HCT116 (cell line): ENCODE measurements at regions not wholly inside any gene's neighbourhood (a gene's known extent, or its start where the extent isn't known, plus 50 kb on each side); places are given as distances from the start of the nearest gene placed in this dataset.

Experiments
- ATAC-seq: fragments of 200-7000 bp; cut with Tn5 transposase; 2 replicates; pipeline ENCODE4 v1.9.1; 2020; ENCODE audit warnings: mild to moderate bottlenecking, moderate library complexity
- BruUV-seq: library from RNA; stranded (reverse); fragments of 400-500 nt; replicated peaks from 2 replicates; lab custom pipeline; 2021; lab: Mats Ljungman, UMichigan
- CTCF ChIA-PET: fragments of 300-600 bp; sonication (Branson Sonifier 250); formaldehyde crosslinking; loops from one replicate; lab custom pipeline; 2021; ENCODE audit warnings: antibody characterized with exemption; lab: Charles Lee
- POLR2A ChIA-PET: fragments of 300-600, 350-600 bp; sonication (Branson Sonifier 250); formaldehyde crosslinking; loops from one replicate; lab custom pipeline; 2021; ENCODE audit warnings: antibody characterized with exemption; lab: Charles Lee
- RAD21 ChIA-PET, 2 experiments: fragments of 300-600 bp; sonication (Branson Sonifier 250); formaldehyde crosslinking; loops; one replicate each; lab custom pipeline; 2023; ENCODE audit warnings: low total read pairs in 2 of 2; ENCODE audit not compliant: uncharacterized antibody in 2 of 2, unreplicated experiment in 2 of 2, low non-redundant PET in 1 of 2; lab: Charles Lee
- DNase-seq: peaks from one replicate; pipeline ENCODE4 v3.0.0-alpha.2; 2010; ENCODE audit warnings: low read depth, low spot score
- H2AFZ ChIP-seq: fragments of 200-600 bp; shearing (Covaris generic), sonication (generic); 2 replicates; pipeline ENCODE4 v1.6.1; 2017; ENCODE audit warnings: low read depth, mixed run types, mixed read lengths, antibody characterized with exemption, low read length; ENCODE audit not compliant: poor library complexity, severe bottlenecking
- H3K27ac ChIP-seq: 2 replicates; pipeline ENCODE4 v1.5.1; 2012; ENCODE audit warnings: low read depth, low read length
- H3K27me3 ChIP-seq: fragments of 200-600 bp; sonication (generic); 2 replicates; pipeline ENCODE4 v1.6.1; 2016; ENCODE audit warnings: mixed run types, low read length, mixed read lengths; ENCODE audit not compliant: insufficient read depth
- H3K36me3 ChIP-seq, 2 experiments: fragments of 200-500 bp in 1 of 2; fragments of 200-600 bp in 1 of 2; sonication (Bioruptor generic) in 1 of 2; sonication (generic) in 1 of 2; 2 replicates each; pipeline versions ENCODE4 v1.5.1 to v1.6.1; 2014 to 2016; ENCODE audit warnings: low read length in 2 of 2, inconsistent platforms in 1 of 2, mixed read lengths in 1 of 2, mixed run types in 1 of 2; ENCODE audit not compliant: insufficient read depth in 2 of 2, control insufficient read depth in 1 of 2
- H3K4me1 ChIP-seq, 2 experiments: fragments of 200-600 bp in 1 of 2; sonication (generic) in 1 of 2; 2 replicates each; pipeline versions ENCODE4 v1.5.1 to v1.6.1; 2012 to 2017; ENCODE audit warnings: low read length in 2 of 2, inconsistent platforms in 1 of 2, mild to moderate bottlenecking in 1 of 2, mixed read lengths in 1 of 2, mixed run types in 1 of 2, moderate library complexity in 1 of 2; ENCODE audit not compliant: insufficient read depth in 2 of 2, control insufficient read depth in 1 of 2
- H3K4me2 ChIP-seq: fragments of 200-600 bp; sonication (generic); 2 replicates; pipeline ENCODE4 v1.6.1; 2017; ENCODE audit warnings: mixed run types, low read length, mixed read lengths
- H3K4me3 ChIP-seq, 2 experiments: fragments of 200-600 bp in 1 of 2; sonication (generic) in 1 of 2; replicated peaks in 1 of 2; 2 replicates each; pipeline ENCODE4 v1.5.1; 2011 to 2016; ENCODE audit warnings: low read length in 2 of 2, control low read depth in 1 of 2, low read depth in 1 of 2, mild to moderate bottlenecking in 1 of 2, mixed read lengths in 1 of 2, mixed run types in 1 of 2
- H3K79me2 ChIP-seq: fragments of 200-600 bp; sonication (generic); 2 replicates; pipeline ENCODE4 v1.6.1; 2017; ENCODE audit warnings: mild to moderate bottlenecking, mixed run types, low read length, moderate library complexity, mixed read lengths; ENCODE audit not compliant: insufficient read depth
- H3K9ac ChIP-seq: fragments of 200-600 bp; sonication (generic); 2 replicates; pipeline ENCODE4 v1.6.1; 2016; ENCODE audit warnings: low read length, mixed read lengths
- H3K9me2 ChIP-seq: fragments of 200-600 bp; sonication (generic), shearing (Covaris generic); 2 replicates; pipeline ENCODE4 v1.6.1; 2017; ENCODE audit warnings: mixed run types, mild to moderate bottlenecking, moderate library complexity; ENCODE audit not compliant: insufficient read depth
- H3K9me3 ChIP-seq, 2 experiments: fragments of 200-500 bp in 1 of 2; fragments of 200-600 bp in 1 of 2; sonication (Bioruptor generic) in 1 of 2; sonication (generic) in 1 of 2; 2 replicates each; pipeline ENCODE4 v1.6.1; 2014 to 2017; ENCODE audit warnings: low read length in 2 of 2, mixed read lengths in 2 of 2, inconsistent platforms in 1 of 2, low read depth in 1 of 2, mild to moderate bottlenecking in 1 of 2, mixed run types in 1 of 2, moderate library complexity in 1 of 2; ENCODE audit not compliant: control insufficient read depth in 1 of 2, insufficient read depth in 1 of 2
- H4K20me1 ChIP-seq: fragments of 200-600 bp; sonication (generic), shearing (Covaris generic); 2 replicates; pipeline ENCODE4 v1.6.1; 2017; ENCODE audit warnings: mixed run types, mild to moderate bottlenecking, moderate library complexity; ENCODE audit not compliant: insufficient read depth
- ATF3 ChIP-seq: IDR thresholded peaks from 2 replicates; pipeline ENCODE4 v1.6.1; 2012
- EGR1 ChIP-seq: IDR thresholded peaks from 2 replicates; pipeline ENCODE4 v1.6.1; 2012; ENCODE audit warnings: low read depth
- EZH2phosphoT487 ChIP-seq: fragments of 200-600 bp; IDR thresholded peaks from 2 replicates; pipeline ENCODE4 v1.6.1; 2018; ENCODE audit warnings: antibody characterized with exemption, borderline replicate concordance
- FOSL1 ChIP-seq: IDR thresholded peaks from 2 replicates; pipeline ENCODE4 v1.6.1; 2012; ENCODE audit warnings: low read depth
- JUND ChIP-seq: IDR thresholded peaks from 2 replicates; pipeline ENCODE4 v1.6.1; 2012
- MAX ChIP-seq: IDR thresholded peaks from 2 replicates; pipeline ENCODE4 v1.6.1; 2012
- POLR2A ChIP-seq: IDR thresholded peaks from 2 replicates; pipeline ENCODE4 v1.7.0; 2011; ENCODE audit warnings: borderline replicate concordance; ENCODE audit not compliant: insufficient read depth, insufficient read length; ENCODE audit errors: extremely low read depth
- RAD21 ChIP-seq: IDR thresholded peaks from 2 replicates; pipeline ENCODE4 v1.6.1; 2012; ENCODE audit warnings: low read depth, mild to moderate bottlenecking
- SIN3A ChIP-seq: IDR thresholded peaks from 2 replicates; pipeline ENCODE4 v1.6.1; 2012; ENCODE audit warnings: low read depth
- SP1 ChIP-seq: IDR thresholded peaks from 2 replicates; pipeline ENCODE4 v1.6.1; 2012; ENCODE audit warnings: low read depth
- SRF ChIP-seq: IDR thresholded peaks from 2 replicates; pipeline ENCODE4 v1.6.1; 2012; ENCODE audit warnings: low read depth
- TCF7L2 ChIP-seq: IDR thresholded peaks from 2 replicates; pipeline ENCODE4 v1.7.0; 2011; ENCODE audit warnings: borderline replicate concordance, inconsistent platforms; ENCODE audit not compliant: insufficient read depth, insufficient read length; ENCODE audit errors: extremely low read depth
- YY1 ChIP-seq: IDR thresholded peaks from 2 replicates; pipeline ENCODE4 v1.6.1; 2011; ENCODE audit warnings: low read length, low read depth, moderate library complexity, mild to moderate bottlenecking; ENCODE audit not compliant: insufficient replicate concordance; ENCODE audit errors: extremely low read depth
- ZFX ChIP-seq: fragments of 450-650 bp; IDR thresholded peaks from 2 replicates; pipeline ENCODE4 v1.6.1; 2017
- ZNF274 ChIP-seq: fragments of 200-500 bp; sonication (Bioruptor generic); IDR thresholded peaks from 2 replicates; pipeline ENCODE4 v1.6.1; 2014; ENCODE audit warnings: mild to moderate bottlenecking, low read depth, low read length, inconsistent platforms
- intact Hi-C: fragments of 100-400 bp; cut with micrococcal nuclease; formaldehyde crosslinking; loops from 2 replicates; pipeline ENCODE4 v1.10.0; 2022
- TF ChIP-seq, protein P1 (sequence below): IDR thresholded peaks from 2 replicates; pipeline ENCODE4 v1.6.1; 2011; ENCODE audit warnings: mild to moderate bottlenecking, low read length, moderate library complexity; ENCODE audit not compliant: insufficient replicate concordance; ENCODE audit errors: extremely low read depth

GRCh38 chr10:55168343-55168742 lies 367.3 kb upstream of the PCDH15 start:
- TF ChIP-seq FOSL1 (no peak), JUND (no peak), ZNF274 (no peak), EGR1 (no peak), SRF (no peak), EZH2phosphoT487 (no peak), SIN3A (no peak), YY1 (no peak), RAD21 (no peak), TCF7L2 (no peak), SP1 (no peak), ATF3 (no peak), MAX (no peak), POLR2A (no peak), ZFX (no peak)
- TF ChIP-seq, protein P1, sequence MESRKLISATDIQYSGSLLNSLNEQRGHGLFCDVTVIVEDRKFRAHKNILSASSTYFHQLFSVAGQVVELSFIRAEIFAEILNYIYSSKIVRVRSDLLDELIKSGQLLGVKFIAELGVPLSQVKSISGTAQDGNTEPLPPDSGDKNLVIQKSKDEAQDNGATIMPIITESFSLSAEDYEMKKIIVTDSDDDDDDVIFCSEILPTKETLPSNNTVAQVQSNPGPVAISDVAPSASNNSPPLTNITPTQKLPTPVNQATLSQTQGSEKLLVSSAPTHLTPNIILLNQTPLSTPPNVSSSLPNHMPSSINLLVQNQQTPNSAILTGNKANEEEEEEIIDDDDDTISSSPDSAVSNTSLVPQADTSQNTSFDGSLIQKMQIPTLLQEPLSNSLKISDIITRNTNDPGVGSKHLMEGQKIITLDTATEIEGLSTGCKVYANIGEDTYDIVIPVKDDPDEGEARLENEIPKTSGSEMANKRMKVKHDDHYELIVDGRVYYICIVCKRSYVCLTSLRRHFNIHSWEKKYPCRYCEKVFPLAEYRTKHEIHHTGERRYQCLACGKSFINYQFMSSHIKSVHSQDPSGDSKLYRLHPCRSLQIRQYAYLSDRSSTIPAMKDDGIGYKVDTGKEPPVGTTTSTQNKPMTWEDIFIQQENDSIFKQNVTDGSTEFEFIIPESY = no peak
- H4K20me1 ChIP-seq = no peaks in the 10 kb centered on the region
- BruUV-seq = no TSS peak
- H3K4me3 ChIP-seq = no peak overlapping the region
- no peak overlapping the region for H3K4me2 ChIP-seq
- H3K9ac ChIP-seq = no peak overlapping the region
- no peaks in the 10 kb centered on the region for H3K36me3 ChIP-seq
- no peaks in the 10 kb centered on the region for H3K9me2 ChIP-seq
- ChIA-PET POLR2A (no interaction called here), CTCF (no interaction called here), RAD21 (no interaction called here)
- H3K9me3 ChIP-seq = peaks cover 0 to 3% of the 10 kb centered on the region in 2 experiments; a peak in 2 of 4 replicates
- intact Hi-C loops = no loop called here
- no peaks in the 10 kb centered on the region for H3K79me2 ChIP-seq
- ATAC-seq (no peak), DNase-seq (no peak)
- no peak overlapping the region for H2AFZ ChIP-seq
- H3K4me1 ChIP-seq = no peaks in the 10 kb centered on the region
- no peaks in the 10 kb centered on the region for H3K27me3 ChIP-seq
- no peak overlapping the region for H3K27ac ChIP-seq
